ENCODE measurements at regions not wholly inside any gene's neighbourhood (a gene's known extent, or its start where the extent isn't known, plus 50 kb on each side); places are given as distances from the start of the nearest gene placed in this dataset.

- Mint-ChIP-seq H3K4me1 (no peaks in the 10 kb centered on the region), H3K27me3 (ENCODE audit: low read depth in 3 of 3) (no peaks in the 10 kb centered on the region), H3K27ac (no peak overlapping the region), H3K9me3 (peaks cover 2 to 26% (median 11%) of the 10 kb centered on the region in 6 donors), H3K4me3 (no peak overlapping the region), H3K36me3 (no peaks in the 10 kb centered on the region)
- no peak for DNase-seq
These were observed 197.9 kb upstream of the MEIS2 start for GRCh38 chr15:37298271-37298670.

- Mint-ChIP-seq H3K27ac (no peak overlapping the region), H3K27me3 (ENCODE audit: low read depth in 3 of 3) (peaks cover 0 to 2% (median 0%) of the 10 kb centered on the region in 3 donors), H3K4me1 (no peaks in the 10 kb centered on the region), H3K36me3 (no peaks in the 10 kb centered on the region), H3K4me3 (no peak overlapping the region), H3K9me3 (peaks cover 5 to 16% (median 11%) of the 10 kb centered on the region in 6 donors)
- no peak for DNase-seq
These were observed 239.1 kb upstream of the MEIS2 start for GRCh38 chr15:37339437-37339836.

- Mint-ChIP-seq H3K27me3 (ENCODE audit: low read depth in 3 of 3) (peaks cover 0 to 2% (median 0%) of the 10 kb centered on the region in 3 donors), H3K9me3 (peaks cover 5 to 16% (median 11%) of the 10 kb centered on the region in 6 donors), H3K4me1 (no peaks in the 10 kb centered on the region), H3K36me3 (no peaks in the 10 kb centered on the region), H3K27ac (no peak overlapping the region), H3K4me3 (no peak overlapping the region)
- DNase-seq = no peak
These were observed 239.5 kb upstream of the MEIS2 start for GRCh38 chr15:37339856-37340255.

- Mint-ChIP-seq H3K27ac (no peak overlapping the region), H3K9me3 (peaks cover 5 to 14% (median 9%) of the 10 kb centered on the region in 6 donors)
These were observed 240.1 kb upstream of the MEIS2 start for GRCh38 chr15:37340438-37340837.

GRCh38 chr15:37359101-37359892 lies 258.9 kb upstream of the MEIS2 start:
- Mint-ChIP-seq H3K9me3 (peaks cover 0 to 35% (median 12%) of the 10 kb centered on the region in 6 donors), H3K36me3 (no peaks in the 10 kb centered on the region), H3K4me1 (no peaks in the 10 kb centered on the region), H3K27me3 (ENCODE audit: low read depth in 3 of 3) (peaks cover 0 to 4% (median 0%) of the 10 kb centered on the region in 3 donors), H3K27ac (no peak overlapping the region), H3K4me3 (no peak overlapping the region)
- DNase-seq = no peak

More at GRCh38 chr15:37340438-37340837, 240.1 kb upstream of the MEIS2 start:
- Mint-ChIP-seq H3K4me3 (no peak overlapping the region), H3K4me1 (no peaks in the 10 kb centered on the region), H3K27me3 (ENCODE audit: low read depth in 3 of 3) (peaks cover 0 to 2% (median 0%) of the 10 kb centered on the region in 3 donors), H3K36me3 (no peaks in the 10 kb centered on the region)
- no peak for DNase-seq

- no peaks in the 10 kb centered on the region for H3K4me1 Mint-ChIP-seq
- H3K9me3 Mint-ChIP-seq = peaks cover 0 to 38% (median 13%) of the 10 kb centered on the region in 6 donors
- H3K4me3 Mint-ChIP-seq = no peak overlapping the region
These were observed 259.5 kb upstream of the MEIS2 start for GRCh38 chr15:37359893-37360290.

GRCh38 chr15:37360724-37361123 lies 260.4 kb upstream of the MEIS2 start:
- Mint-ChIP-seq H3K9me3 (peaks cover 1 to 36% (median 13%) of the 10 kb centered on the region in 6 donors), H3K4me3 (no peak overlapping the region), H3K27me3 (ENCODE audit: low read depth in 3 of 3) (peaks cover 0 to 4% (median 0%) of the 10 kb centered on the region in 3 donors), H3K4me1 (no peaks in the 10 kb centered on the region), H3K36me3 (no peaks in the 10 kb centered on the region), H3K27ac (no peak overlapping the region)
- no peak for DNase-seq

More at GRCh38 chr15:37359893-37360290, 259.5 kb upstream of the MEIS2 start:
- H3K27me3 Mint-ChIP-seq (ENCODE audit: low read depth in 3 of 3) = peaks cover 0 to 4% (median 0%) of the 10 kb centered on the region in 3 donors
- no peak overlapping the region for H3K27ac Mint-ChIP-seq
- no peaks in the 10 kb centered on the region for H3K36me3 Mint-ChIP-seq
- no peak for DNase-seq

- peaks cover 0 to 4% (median 0%) of the 10 kb centered on the region in 3 donors for H3K27me3 Mint-ChIP-seq (ENCODE audit: low read depth in 3 of 3)
- no peaks in the 10 kb centered on the region for H3K36me3 Mint-ChIP-seq
- no peak overlapping the region for H3K27ac Mint-ChIP-seq
- H3K4me1 Mint-ChIP-seq = no peaks in the 10 kb centered on the region
- no peak for DNase-seq
- no peak overlapping the region for H3K4me3 Mint-ChIP-seq
- peaks cover 6 to 45% (median 15%) of the 10 kb centered on the region in 6 donors for H3K9me3 Mint-ChIP-seq
These were observed 261.3 kb upstream of the MEIS2 start for GRCh38 chr15:37361621-37362020.

GRCh38 chr15:37362414-37362813 lies 262.1 kb upstream of the MEIS2 start:
- Mint-ChIP-seq H3K4me3 (no peak overlapping the region), H3K27ac (no peak overlapping the region), H3K36me3 (no peaks in the 10 kb centered on the region), H3K9me3 (peaks cover 6 to 40% (median 15%) of the 10 kb centered on the region in 6 donors), H3K27me3 (ENCODE audit: low read depth in 3 of 3) (peaks cover 0 to 4% (median 0%) of the 10 kb centered on the region in 3 donors), H3K4me1 (no peaks in the 10 kb centered on the region)
- no peak for DNase-seq

- Mint-ChIP-seq H3K36me3 (no peaks in the 10 kb centered on the region), H3K9me3 (peaks cover 4 to 39% (median 13%) of the 10 kb centered on the region in 6 donors), H3K27me3 (ENCODE audit: low read depth in 3 of 3) (no peaks in the 10 kb centered on the region), H3K4me1 (no peaks in the 10 kb centered on the region), H3K4me3 (no peak overlapping the region), H3K27ac (no peak overlapping the region)
- no peak for DNase-seq
These were observed 268.6 kb upstream of the MEIS2 start for GRCh38 chr15:37368961-37369360.

- H3K27ac Mint-ChIP-seq = no peak overlapping the region
- no peaks in the 10 kb centered on the region for H3K36me3 Mint-ChIP-seq
- H3K4me3 Mint-ChIP-seq = no peak overlapping the region
- H3K27me3 Mint-ChIP-seq (ENCODE audit: low read depth in 3 of 3) = no peaks in the 10 kb centered on the region
- H3K4me1 Mint-ChIP-seq = no peaks in the 10 kb centered on the region
- H3K9me3 Mint-ChIP-seq = peaks cover 0 to 33% (median 12%) of the 10 kb centered on the region in 6 donors
- DNase-seq = no peak
These were observed 270.6 kb upstream of the MEIS2 start for GRCh38 chr15:37370941-37371340.

- no peak for DNase-seq
- Mint-ChIP-seq H3K27ac (no peak overlapping the region), H3K9me3 (peaks cover 0 to 30% (median 10%) of the 10 kb centered on the region in 6 donors), H3K27me3 (ENCODE audit: low read depth in 3 of 3) (no peaks in the 10 kb centered on the region), H3K36me3 (no peaks in the 10 kb centered on the region), H3K4me3 (no peak overlapping the region), H3K4me1 (no peaks in the 10 kb centered on the region)
These were observed 271.7 kb upstream of the MEIS2 start for GRCh38 chr15:37372064-37372463.

- Mint-ChIP-seq H3K4me3 (no peak overlapping the region), H3K27me3 (ENCODE audit: low read depth in 3 of 3) (no peaks in the 10 kb centered on the region), H3K36me3 (no peaks in the 10 kb centered on the region), H3K4me1 (no peaks in the 10 kb centered on the region), H3K27ac (no peak overlapping the region), H3K9me3 (peaks cover 2 to 26% (median 10%) of the 10 kb centered on the region in 6 donors)
- DNase-seq = no peak
These were observed 275.2 kb upstream of the MEIS2 start for GRCh38 chr15:37375519-37375918.

GRCh38 chr15:37377428-37377827 lies 277.1 kb upstream of the MEIS2 start:
- Mint-ChIP-seq H3K4me3 (no peak overlapping the region), H3K9me3 (peaks cover 5 to 23% (median 16%) of the 10 kb centered on the region in 6 donors), H3K27ac (no peak overlapping the region), H3K36me3 (no peaks in the 10 kb centered on the region), H3K4me1 (no peaks in the 10 kb centered on the region), H3K27me3 (ENCODE audit: low read depth in 3 of 3) (no peaks in the 10 kb centered on the region)
- DNase-seq = no peak

All from immature natural killer cell (primary cell).